GM15510 (cell line): ENCODE measurements at regions not wholly inside any gene's neighbourhood (a gene's known extent, or its start where the extent isn't known, plus 50 kb on each side); places are given as distances from the start of the nearest gene placed in this dataset.

Experiments
- POLR2A ChIP-seq: IDR thresholded peaks from 3 replicates; pipeline ENCODE4 v1.6.1; 2011; ENCODE audit warnings: borderline replicate concordance; ENCODE audit not compliant: insufficient read length; ENCODE audit errors: extremely low read depth

- TF ChIP-seq POLR2A: no peak
Observed at GRCh38 chr16:72664056-72664508, 383.8 kb downstream of the ZFHX3 start.

GRCh38 chr16:72658888-72659717 is 388.8 kb downstream of the ZFHX3 start:
- no peak for TF ChIP-seq POLR2A

DNA sequence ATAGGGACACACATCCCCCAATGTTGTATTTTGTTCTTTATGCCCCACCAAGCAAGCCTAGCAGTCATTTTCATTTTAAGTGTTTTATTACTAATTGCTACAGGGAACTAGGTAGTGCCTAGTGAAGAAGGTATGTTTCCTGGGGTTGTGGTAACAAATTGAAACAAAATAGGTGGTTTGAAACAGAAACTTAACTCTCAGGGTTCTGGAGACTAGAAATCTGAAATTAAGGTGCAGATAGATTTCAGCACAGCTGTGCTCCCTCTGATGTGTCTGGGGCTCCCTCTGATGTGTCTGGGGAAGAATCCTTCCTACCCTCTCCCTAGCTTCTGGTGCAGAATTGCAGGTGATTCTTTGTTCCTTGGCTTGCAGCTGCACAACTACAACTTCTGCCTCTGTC is 390.1 kb downstream of the ZFHX3 start:
- no peak for TF ChIP-seq POLR2A

GRCh38 chr16:72657164-72657563 is 390.8 kb downstream of the ZFHX3 start:
- TF ChIP-seq POLR2A: no peak

DNA sequence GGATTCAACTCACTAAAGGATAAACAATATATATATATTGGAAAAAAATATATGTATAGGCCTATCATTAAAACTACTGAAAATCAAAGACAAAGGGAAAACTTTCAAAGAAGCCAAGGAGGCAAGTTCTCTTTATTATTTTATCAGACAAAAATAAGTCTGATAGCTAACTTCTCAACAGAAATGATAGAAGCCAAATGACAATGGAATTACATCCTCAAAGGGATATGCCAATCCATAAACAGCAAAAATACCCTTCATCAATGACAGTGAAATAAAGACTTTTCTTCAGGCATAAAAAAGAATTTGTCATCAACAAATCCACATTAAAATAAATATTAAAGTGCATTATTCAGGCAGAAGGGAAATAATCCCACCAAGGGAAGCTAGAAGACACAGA is 393.4 kb downstream of the ZFHX3 start:
- TF ChIP-seq POLR2A: no peak

DNA sequence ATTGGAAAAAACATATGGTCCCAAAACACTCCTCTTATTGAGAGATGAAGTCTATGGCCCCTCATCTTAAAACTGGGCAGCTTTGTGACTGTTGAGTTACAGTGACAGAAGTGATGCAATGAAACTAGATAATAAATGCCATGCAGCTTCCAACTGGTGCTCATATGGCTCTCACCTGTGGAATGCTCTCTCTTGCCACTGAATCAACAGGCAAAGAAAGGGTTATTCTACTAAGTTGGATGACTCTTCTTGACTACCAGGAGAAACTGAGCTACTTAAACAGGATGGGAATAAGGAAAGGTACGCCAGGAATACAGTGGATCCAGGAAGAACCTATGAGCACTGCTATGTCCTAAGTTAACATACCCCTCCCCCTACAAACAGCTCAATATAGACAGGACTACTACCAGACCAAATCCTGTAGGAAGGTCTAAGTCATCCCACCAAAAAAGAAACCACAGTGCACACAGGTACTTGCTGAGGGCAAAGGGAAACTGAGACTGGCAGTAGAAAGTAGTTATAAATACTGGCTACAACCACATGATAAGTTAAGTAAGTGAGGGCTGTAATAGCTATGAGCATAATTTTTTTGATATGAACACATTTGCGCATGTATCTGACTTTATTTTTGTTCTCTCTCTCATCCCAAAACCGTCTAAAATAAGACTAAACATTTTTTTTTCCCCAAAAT is 398.5 kb downstream of the ZFHX3 start:
- TF ChIP-seq POLR2A: no peak

DNA sequence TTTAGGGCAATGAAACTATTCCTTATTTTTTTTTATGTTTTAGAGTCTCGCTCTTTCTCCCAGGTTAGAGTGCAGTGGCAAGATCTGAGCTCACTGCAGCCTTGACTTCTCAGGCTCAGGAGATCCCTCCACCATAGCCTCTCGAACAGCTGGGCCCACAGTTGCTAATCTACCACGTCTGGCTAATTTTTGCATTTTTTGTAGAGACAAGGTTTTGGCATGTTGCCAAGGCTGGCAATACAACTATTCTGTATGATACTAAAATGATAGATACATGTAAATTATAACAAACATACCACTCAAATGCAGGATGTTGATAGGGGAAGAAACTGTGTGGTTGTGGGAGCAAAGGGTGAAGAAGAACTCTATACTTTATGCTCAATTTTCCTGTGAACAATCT is 401.3 kb downstream of the ZFHX3 start:
- TF ChIP-seq POLR2A: no peak

DNA sequence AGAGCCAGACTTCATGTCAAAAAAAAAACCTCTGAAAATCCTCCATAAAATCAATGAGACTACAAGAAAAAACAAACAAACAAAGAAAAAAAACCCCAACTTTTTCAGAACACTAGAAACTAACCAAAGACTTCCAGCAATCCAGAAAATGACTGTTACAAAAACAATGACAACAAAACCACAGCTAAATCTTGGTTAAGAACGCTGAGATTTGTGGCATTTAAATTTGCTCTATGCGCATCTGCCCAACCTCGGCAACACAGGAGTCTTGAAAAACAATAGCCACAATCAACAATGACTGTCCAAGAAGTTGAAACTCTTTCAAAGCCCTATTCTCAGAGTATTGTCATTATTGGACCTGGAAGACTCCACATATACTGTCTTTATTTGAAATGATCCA is 402.4 kb downstream of the ZFHX3 start:
- TF ChIP-seq POLR2A: no peak

- no peak for TF ChIP-seq POLR2A
Observed at GRCh38 chr16:72644911-72645310, 403.0 kb downstream of the ZFHX3 start.

DNA sequence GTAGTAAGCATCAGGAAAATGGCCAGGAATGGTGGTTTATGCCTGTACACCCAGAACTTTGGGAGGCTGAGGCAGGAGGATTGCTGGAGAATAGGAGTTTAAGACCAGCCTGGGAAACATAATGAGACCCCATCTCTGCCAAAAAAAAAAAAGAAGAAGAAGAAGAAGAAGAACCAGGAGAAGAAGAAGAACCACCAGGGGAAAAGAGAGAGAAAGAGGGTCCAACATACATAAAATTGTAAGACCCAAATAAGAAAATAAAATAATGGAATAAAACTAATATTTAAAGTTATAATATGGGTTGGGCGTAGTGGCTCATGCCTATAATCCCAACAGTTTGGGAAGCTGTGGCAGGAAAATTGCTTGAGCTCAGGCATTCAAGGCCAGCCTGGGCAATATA is 408.4 kb downstream of the ZFHX3 start:
- no peak for TF ChIP-seq POLR2A

GRCh38 chr16:72637306-72637705 is 410.6 kb downstream of the ZFHX3 start:
- TF ChIP-seq POLR2A: no peak

DNA sequence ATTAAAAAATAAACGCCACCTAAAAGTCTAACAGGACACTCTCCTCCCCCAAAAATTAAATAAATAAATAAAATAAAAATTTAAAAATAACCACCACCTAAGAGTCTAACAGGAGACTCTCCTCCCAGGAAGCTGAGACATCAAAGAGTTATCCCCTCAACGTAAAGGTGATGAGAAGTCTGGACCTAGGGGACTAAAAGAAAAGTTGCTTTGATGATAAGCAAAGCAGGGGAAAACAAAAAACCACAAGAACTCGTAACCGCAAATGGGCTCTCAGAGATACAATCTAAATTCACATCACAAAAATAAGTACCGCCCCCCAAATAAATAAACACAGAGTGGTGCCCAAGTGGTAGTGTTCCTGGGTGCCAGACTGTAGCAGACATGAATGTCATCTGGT is 412.2 kb downstream of the ZFHX3 start:
- no peak for TF ChIP-seq POLR2A

- TF ChIP-seq POLR2A: no peak
Observed at GRCh38 chr16:72635104-72635503, 412.8 kb downstream of the ZFHX3 start.

DNA sequence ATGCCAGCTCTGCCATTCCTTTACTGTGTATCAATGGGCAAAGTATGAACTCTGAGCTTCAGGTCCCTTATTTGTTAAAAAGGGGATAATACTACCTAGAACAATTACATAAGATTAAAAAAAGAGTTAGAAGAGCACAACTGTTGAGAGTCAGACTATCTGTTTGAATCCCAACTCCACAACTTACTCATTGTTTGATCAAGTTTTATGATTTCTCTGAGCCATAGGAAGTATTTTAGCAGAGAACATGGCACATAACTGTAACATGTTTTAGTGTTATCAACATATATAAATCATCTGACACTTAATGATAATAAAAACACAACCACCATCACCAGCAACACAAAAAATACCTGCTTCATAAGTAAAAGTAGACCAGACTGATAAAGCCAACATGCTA is 421.3 kb downstream of the ZFHX3 start:
- no peak for TF ChIP-seq POLR2A

DNA sequence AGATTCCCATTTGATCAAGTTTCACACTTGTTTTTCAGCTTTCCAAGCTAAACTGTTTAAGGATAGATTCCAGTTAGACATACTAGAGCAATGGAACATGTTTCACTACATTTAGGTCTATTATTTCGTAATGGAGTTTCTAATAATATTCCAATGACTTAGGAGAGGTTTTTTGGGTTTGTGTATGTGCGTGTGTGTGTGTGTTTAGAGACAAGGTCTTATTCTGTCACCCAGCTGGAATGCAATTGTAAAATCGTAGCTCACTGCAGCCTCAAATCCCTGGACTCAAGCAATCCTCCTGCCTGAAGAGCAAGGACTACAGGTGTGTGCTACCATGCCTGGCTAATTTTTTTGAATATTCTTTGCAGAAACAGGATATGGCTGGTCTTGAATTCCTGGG is 426.3 kb downstream of the ZFHX3 start:
- no peak for TF ChIP-seq POLR2A

GRCh38 chr16:72620853-72621252 is 427.1 kb downstream of the ZFHX3 start:
- no peak for TF ChIP-seq POLR2A
